DMS 273 (cell line): ENCODE measurements at regions not wholly inside any gene's neighbourhood (a gene's known extent, or its start where the extent isn't known, plus 50 kb on each side); places are given as distances from the start of the nearest gene placed in this dataset.

ENCODE experiments used
- DNase-seq: peaks from one replicate; lab custom pipeline; 2025; ENCODE audit not compliant: unreplicated experiment; lab: John Stamatoyannopoulos, UW

DNA sequence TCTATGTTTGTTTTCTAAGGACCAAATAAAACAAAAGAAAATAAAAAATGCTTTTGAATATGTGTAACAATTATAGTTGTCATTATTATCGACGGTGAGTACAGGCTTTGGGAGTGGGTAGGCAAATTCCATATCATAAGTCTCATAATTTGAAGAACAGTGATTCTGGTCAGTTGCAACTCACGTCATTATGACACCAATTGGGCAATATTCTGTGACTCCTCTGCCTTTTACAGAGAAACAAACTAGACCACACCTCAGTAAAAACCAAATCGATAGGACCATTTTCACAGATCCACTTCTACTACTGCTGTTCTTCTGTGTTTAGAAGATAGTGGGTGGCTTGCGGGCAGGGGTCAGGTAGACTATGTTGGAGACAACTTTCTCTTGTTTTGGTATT is 250.1 kb downstream of the C4orf33 start:
- DNase-seq = no peak

DNA sequence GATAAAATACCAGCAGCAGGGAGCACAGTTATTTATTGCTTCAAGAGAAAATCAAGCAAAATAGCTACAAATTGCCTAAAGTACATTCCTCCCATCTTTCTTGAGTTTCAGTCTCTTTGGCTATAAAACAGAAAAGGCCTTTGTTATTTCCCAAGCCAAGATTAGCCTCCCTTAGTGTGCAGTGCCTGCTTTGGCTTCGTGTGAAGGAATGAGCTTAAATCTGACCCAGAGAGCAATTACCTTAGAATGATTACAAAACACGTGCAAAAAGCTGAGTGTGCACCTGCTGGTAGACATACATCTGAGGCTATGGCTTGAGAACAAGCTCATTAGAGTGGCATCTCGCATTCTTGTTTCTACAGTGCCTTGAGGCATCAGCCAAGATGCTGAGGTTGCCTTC is 250.8 kb downstream of the C4orf33 start:
- no peak for DNase-seq

DNA sequence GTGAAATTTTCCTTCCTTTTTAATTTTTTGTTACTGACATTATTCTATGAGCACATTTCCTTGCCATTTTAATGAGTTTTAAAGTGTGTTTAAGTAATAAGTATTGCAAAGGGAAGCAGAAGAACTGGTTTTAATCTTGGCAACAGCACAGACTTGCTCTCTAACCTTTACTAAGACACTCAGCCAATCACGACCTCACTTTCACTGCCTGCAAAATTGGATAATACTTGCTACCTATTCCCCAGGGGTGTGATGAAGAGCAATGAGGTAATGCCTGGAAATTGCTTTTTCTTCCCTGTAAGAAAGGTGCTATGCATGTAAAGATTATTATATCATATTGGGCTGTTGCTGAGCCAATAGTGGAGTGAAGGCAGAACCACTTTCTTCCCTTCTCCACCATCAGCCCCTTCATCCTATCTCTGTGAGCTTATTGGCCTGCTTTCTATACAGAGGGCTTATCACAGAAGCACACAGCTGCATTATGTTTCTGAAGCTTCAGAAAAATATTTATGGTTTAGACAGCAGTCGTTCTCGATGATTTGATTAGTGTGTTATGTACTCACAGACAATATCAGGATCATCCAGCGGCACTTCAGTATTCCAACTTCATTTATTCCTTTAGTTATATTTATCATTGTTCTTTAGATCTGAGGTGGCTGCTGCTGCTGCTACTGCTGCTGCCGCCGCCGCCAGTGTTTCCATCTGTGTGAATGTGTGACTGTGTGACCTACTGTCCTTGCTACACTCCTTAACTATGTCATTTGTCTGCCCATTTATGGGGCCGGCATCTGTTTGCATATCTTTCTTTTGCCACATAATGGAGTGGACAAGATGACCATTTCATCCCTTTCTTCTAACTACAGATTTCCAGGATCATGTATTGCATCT is 255.1 kb downstream of the C4orf33 start:
- DNase-seq = no peak

DNA sequence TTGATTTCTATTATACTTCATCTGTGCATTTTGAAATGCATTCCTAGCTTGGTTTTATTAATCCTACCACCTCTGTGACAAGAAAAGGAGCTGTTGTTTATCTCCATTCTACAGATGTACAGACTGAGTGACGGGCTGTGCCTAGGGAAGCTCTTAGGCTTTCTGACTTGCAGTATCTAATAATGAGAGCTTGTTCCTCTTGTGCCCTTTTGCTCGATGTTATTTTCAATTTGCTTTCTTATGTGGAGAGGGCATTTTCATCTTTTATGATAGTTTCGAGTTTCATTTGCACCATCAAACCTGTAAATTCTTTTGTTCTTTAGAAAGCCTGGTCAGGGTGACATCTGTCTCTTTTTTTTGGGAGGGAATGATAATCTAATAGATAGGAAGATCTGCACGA is 256.5 kb downstream of the C4orf33 start:
- no peak for DNase-seq

DNA sequence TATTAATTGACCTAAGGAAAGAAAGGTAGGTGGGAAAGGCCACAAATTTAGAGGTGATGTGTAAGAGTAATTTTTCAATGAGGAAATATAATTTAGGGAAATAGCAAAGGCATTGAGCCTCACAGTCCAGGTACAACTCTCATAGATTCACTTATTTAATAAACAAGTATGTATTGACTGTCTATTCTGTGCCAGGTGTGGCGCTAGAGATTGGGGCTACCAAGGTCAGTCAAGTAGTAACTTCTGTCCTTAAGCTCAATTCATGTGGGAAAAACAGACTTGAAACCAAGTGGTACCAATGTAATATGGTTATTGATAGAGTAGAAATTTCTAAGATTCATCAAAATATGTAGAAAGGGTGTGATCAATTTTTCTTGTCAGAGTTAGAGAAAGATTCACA is 257.5 kb downstream of the C4orf33 start:
- no peak for DNase-seq

DNA sequence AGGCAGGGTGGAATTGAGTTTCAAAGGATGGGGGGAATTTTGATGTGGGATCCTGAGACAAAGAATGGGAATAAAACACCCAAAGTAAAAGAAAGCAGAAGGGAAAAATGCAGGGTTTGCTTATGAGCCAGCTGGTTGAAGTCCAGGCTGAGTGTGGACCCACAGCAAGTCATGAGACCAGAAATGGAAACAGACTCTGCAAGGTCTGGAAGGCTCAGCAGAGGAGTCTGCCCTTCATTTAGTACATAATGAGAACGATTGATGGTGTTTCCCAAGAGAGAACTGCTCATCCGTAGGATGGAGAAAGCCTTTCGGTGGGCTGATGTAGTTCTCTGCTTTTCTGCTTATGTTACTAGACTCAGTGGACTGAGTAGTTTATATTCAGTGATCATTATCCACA is 259.1 kb downstream of the C4orf33 start:
- no peak for DNase-seq

DNA sequence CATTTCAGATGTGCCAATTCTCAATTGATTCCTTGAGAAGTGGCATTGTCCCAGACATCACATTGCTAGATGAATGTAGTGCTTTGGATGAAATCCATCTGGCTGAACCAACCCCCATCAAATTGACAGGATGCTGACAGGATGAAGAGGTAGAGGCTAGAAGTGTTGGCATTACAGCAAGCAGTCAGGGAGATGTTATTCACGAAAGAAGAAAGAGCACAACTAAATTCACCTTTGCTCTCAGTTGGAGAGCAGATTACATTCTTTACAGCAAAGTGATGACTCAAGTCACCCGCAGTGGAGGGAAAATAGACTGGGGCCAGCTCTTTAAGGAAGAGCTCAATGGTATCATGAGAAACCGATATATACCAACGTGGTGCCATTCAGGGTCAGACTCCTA is 259.6 kb downstream of the C4orf33 start:
- DNase-seq = no peak

DNA sequence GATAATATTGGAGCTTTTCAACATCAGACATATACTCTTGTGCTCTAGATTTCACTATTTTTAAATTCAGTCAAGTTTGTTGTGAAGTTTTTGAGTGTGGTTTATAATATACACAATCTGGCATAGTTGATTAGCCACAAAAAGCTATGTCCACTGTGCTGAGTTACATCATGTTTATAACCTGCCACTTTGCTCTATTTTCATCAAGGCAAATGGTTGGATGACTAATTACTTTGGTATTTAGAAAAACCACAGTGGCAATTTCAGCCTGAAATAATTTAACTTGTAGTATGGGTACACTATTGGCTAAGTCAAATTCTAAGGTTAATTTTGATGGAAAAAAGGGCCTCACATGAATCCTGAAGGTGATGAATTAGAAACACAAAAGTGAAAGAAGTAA is 262.6 kb downstream of the C4orf33 start:
- peak; percentile 11 for DNase-seq

DNA sequence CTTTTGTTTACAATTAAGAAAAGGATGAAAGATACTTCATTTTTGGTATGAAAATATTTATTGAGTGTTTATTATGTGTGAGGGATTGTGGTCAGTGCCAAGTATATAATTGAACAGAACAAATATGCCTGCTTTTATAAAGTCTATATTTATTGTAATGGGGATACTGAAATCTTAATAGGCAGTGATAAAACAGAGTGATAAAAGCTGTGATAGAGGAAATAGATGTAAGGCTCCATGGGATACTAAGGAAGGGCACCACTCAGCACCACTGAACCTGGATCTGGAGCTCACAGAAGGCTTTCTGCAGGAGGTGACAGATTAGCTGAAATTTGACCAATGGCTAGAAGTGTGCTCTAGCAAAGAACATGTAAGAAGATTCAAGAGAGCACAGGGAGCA is 263.5 kb downstream of the C4orf33 start:
- DNase-seq = no peak

DNA sequence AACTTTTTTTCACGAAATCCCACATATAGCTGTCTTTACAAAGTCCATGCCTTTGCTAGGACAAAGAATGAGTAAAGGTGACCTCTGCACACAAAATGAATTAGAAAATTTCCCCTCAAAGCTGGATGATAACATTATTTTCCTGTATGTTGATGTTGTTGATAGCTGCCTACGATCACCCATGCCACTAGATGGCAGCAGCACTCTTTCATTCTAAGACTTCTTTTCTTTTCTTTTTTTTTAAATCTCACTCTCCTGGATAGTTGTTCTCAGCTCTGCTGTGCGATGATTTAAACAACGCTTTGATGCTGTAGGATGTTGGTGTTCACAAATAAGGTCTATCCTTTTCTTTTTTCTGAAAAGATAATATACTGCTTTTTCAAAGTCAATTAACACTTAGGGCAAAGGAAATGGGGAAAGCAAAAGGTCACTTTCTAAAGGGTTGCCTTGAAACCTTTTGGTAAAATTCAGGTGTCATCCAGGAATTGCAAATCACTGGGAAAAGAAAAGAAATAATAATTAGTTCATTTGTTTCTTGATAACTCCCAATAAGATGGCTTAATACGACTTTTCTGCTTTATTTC is 266.8 kb downstream of the C4orf33 start:
- peak; percentile 78 for DNase-seq

DNA sequence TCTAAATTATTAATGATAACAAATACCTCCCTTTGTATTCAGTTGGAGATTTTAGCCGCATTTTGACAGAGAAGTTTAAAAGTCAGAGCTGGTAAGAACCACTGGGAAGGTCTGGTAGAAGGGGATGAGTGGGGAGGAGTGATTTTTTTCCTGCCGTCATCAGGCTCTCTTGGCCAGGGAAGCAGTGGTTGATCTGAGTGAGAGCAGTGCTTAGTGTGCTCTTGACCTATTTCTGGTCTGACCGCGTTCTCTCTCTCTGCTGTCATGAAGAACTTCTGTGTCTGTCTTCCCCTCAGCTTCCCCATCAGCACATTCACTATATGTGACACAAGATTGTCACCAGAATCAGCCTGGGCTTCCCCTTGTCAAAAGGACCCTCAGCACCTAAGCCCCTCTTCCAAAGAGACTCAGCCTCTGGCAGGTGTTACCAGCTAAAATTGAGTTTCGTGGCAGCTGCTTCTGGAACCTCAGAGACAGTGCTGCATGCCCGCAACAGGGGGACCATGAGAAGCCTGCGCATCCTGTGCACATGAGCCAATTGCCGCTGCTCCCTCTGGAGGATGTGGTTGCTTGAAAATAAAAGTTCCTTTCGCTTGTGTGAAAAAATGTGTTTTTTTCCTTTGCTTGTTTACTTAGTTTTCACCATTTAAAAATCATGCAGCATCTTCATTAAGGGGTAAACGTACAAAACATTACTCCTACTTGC is 268.9 kb downstream of the C4orf33 start:
- DNase-seq = no peak

DNA sequence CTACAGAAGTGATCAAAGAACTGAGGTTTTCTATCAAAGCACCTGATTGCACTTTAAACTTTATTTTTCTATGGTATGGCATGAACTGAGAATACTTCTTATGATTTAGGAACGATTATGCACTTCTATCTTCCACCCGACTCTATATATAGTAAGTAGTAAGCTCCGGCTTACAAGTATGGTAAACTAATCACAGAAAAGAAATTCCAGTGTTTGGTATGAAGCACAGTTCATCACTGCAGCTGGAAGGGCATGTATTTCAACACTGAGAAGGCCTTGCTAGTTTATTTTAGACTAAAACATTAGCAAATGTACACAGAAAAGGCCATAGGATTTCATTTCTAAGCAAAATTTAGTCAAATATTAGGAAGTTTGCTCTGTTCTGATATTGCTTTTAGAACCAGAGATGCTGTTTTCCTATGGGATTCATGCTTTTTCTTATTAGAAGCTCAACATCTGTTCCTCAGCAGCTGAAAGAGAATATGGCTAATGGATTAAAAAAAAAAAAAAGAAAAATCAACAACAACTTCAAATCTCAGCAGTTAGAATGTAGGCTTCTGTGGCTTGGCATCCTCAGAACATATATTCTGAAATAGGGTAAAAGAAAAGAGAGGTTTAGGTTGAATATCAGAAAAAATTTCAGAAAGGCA is 273.5 kb downstream of the C4orf33 start:
- DNase-seq = peak; percentile 1

DNA sequence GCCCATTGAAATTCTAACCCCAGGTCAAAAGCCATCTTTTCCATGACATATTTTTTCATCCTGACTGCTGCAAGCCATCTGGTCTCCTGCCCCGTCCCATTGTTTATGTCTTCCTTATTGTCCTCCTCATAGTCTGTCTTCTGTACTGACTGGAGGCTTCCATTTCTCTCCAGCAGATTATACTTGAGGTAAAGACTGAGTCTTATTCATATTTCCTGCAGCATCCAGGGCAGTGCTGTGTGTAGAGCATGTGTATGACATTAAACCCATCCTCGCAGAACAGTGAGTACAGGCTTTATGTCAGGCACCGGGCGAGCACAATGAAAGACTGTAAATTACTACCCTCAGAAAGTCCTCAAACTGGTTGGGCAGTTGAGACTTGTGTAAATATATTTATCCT is 275.1 kb downstream of the C4orf33 start:
- no peak for DNase-seq

DNA sequence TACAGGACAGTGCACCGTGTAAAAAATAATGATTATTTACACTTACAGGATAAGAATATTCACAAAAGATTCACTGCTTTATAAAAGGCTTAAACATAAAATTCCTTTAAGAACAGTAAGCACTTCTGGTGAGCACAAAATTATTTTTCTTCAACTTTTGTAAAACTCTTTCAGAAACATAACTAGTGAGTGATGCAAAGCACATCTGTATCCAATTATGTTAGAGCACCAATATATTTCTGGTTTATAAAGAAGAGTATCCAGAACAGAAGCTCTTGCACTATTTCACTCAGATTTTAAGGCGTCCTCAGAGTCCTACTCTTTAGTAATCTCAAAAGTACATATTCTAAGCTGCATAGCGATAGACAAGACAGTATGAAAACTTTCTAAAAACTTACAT is 276.0 kb downstream of the C4orf33 start:
- DNase-seq = no peak

DNA sequence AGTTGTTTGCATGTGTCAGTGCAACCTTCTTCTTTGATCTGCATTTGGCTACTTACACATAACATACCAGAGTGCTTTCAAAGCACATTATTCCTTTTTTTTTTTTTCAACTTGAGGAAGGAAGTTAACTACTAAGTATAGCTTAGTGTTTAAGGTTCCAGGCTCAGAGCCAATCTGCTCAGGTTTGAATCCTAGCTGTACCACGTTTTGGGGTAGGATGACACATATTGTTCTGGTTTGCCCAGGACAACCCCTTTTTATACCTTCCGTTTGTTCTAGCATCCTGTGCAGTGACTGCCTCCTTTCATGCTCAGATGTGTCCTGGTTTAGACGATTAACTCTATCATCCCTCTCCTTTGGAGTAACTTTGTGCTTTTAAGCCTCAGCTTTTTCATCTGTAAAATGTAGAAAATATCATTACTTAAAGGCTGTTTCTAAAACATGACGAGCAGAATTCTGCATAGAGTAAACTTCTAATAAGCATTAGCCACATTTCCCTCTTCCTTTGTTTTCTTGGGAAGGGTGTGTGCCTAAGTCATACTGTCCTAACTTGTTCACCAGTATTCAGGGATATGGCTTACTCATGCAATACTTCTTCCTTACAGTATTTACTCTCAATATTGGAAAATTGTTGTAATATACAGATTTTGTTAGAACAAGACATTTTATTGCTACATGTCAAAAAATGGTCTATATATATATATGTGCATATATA is 281.3 kb downstream of the C4orf33 start:
- DNase-seq = no peak

DNA sequence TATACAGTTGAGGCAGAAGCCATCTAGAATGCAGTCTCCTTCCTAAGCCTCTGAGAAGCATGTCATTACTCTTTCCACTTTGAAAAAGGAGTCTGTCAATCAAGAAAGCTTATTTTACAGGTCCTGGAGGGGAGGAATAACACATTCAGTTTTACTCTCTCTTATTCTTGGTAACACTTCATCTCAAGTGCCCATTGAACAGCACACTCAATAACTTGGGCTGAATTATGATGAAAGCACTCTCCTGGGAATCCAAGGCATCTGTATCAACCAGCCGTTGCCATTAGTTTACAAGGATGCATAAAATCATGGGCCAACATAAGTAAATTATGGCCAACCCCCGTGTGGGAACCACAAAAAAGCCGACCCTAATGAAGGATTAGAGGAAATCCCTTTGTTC is 282.4 kb downstream of the C4orf33 start:
- peak; percentile 2 for DNase-seq

DNA sequence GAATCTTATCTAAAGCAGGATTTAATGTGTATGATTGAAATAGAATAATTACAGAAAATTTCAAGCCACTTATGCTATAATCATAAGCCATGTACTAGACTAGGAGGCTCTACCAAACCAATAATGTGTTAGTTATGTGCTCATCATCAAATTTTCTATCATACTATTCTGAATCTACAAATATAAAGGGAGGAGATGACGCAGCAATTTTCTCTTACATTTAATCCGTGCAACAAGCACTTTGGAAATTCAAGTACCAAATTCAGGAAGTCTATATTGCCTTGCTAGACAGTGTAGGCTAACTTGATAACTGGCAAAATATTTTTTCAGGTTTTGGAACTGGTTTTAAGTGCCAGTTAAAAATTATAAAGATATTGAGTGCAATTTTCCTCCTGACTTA is 283.5 kb downstream of the C4orf33 start:
- no peak for DNase-seq

DNA sequence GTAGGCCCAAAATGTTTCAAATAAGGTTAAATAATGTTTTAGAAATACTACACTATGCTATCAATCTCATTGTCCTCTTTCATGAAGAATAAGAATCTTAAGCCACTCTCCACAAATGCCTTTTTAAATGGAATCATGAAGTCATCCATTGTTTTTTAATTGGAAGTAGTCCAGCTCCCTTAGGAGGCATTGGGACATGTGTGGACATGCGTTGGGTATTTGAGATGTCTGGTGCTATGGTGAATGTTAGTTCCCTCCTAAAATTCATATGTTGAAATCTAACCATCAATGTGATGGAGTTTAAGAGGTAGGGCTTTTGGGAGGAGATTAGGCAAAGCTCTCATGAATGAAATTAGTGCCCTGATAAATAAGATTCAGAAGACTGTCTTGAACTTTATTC is 289.0 kb downstream of the C4orf33 start:
- DNase-seq = no peak

DNA sequence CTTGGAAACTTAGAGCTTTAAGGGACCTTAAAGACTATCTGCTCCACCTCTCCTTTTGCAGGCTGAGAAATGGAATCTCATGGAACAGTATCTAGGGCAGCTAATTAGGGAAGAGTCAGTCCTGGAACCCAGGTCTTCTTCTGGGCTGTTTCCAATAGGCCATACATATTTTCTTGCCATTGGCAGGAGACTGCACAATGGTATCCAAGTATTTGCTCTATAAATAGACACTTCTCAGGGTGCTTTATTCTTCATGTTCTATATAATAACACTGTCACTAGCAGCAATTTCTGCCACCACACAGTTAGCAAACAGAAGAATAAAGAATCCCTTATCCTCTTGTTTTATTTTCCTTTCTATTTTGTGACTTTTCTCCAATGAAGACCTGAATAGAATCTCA is 291.7 kb downstream of the C4orf33 start:
- no peak for DNase-seq

DNA sequence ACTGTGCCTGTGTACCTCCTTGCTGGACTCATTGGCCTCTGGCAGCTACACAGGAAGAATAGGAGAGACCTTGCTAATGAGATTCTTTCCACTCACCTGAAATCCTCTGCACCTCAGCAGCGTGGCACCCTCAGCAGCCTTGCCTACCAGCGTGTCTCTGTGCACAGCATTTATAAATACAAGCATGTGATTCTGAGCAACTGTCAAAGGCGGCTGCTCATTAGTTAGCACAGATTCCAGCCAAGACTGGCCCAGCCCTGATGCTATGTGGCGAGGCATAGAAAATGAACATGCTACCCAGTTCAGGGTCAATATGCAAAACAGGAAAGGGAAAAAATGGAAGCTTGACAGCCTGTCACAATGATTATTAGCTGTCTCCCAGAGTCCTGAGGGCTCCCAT is 298.0 kb downstream of the C4orf33 start:
- DNase-seq = no peak

DNA sequence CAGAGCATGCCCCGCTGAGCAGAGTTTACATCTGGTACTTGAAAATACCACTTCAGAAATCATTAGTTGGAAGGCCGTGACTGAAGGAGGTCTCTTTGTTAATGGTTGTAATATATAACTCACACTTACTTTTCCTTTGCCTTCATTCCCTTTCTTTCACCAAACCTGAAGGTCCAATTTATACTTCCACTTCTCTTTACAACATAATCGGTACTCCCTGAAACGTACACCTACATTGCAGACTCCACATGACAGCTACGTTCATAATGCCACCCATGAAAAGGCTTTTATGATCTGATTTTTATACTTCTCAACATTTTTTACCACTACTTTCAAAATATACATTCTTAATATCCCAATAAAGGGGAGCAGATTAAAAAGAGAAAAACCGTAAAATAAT is 298.7 kb downstream of the C4orf33 start:
- DNase-seq = no peak
